D721Med (cell line): ENCODE measurements at regions not wholly inside any gene's neighbourhood (a gene's known extent, or its start where the extent isn't known, plus 50 kb on each side); places are given as distances from the start of the nearest gene placed in this dataset.
"Not testable (repeated sequence)": the region's sequence is repeated elsewhere in the genome, so short reads cannot be mapped to it uniquely, and the experiment has no call there.

Source experiments
- DNase-seq: peaks from one replicate; pipeline ENCODE4 v3.0.0; 2011; ENCODE audit warnings: low spot score; ENCODE audit not compliant: insufficient read length
- FAIRE-seq: peaks from 2 replicates; lab custom pipeline; 2011; peaks lifted over from hg19 to GRCh38; lab: Jason Lieb, UNC
- CTCF ChIP-seq: IDR thresholded peaks from 2 replicates; pipeline ENCODE4 v1.5.1; 2012; ENCODE audit warnings: mild to moderate bottlenecking, control low read depth; ENCODE audit not compliant: insufficient read depth; ENCODE audit errors: missing control alignments

GRCh38 chr13:31545616-31546015 lies 193.7 kb upstream of the RXFP2 start:
- DNase-seq = no peak
- no peak for FAIRE-seq
- TF ChIP-seq CTCF = no peak

- no peak for FAIRE-seq
- TF ChIP-seq CTCF = no peak
- DNase-seq = no peak
Measured at GRCh38 chr13:31556376-31556775, 182.9 kb upstream of the RXFP2 start.

- not testable (repeated sequence) for FAIRE-seq, DNase-seq
Measured at GRCh38 chr13:31584221-31584620, 155.1 kb upstream of the RXFP2 start.

GRCh38 chr13:31587698-31588266 lies 151.5 kb upstream of the RXFP2 start:
- FAIRE-seq (no peak), DNase-seq (no peak)
- TF ChIP-seq CTCF = no peak

- TF ChIP-seq CTCF = no peak
Measured at GRCh38 chr13:31588316-31588715, 151.0 kb upstream of the RXFP2 start.

GRCh38 chr13:31588893-31589292 lies 150.4 kb upstream of the RXFP2 start:
- DNase-seq = peak; percentile 25
- no peak for TF ChIP-seq CTCF
- peak; percentile 61 for FAIRE-seq

More at GRCh38 chr13:31588316-31588715, 151.0 kb upstream of the RXFP2 start:
- DNase-seq = no peak
- FAIRE-seq = no peak

- no peak for TF ChIP-seq CTCF
- FAIRE-seq = no peak
- DNase-seq = no peak
Measured at GRCh38 chr13:31591642-31592233, 147.6 kb upstream of the RXFP2 start.

- DNase-seq (no peak), FAIRE-seq (no peak)
- TF ChIP-seq CTCF = no peak
Measured at GRCh38 chr13:31594056-31594455, 145.3 kb upstream of the RXFP2 start.
